Activated naive CD4-positive, alpha-beta T cell treated with Interleukin-2 at 50 U/mL for 16 hours (primary cell): ENCODE measurements at regions not wholly inside any gene's neighbourhood (a gene's known extent, or its start where the extent isn't known, plus 50 kb on each side); places are given as distances from the start of the nearest gene placed in this dataset.

Source experiments
- DNase-seq: peaks from one replicate; pipeline ENCODE4 v3.0.0-alpha.2; 2020

GRCh38 chr9:80586786-80587330, 1015.1 kb downstream of the TLE4 start:
- DNase-seq, result no peak

GRCh38 chr9:80571953-80572352, 1000.2 kb downstream of the TLE4 start:
- no peak for DNase-seq

- DNase-seq, result no peak
These were observed 997.5 kb downstream of the TLE4 start for GRCh38 chr9:80569236-80569635.

- no peak for DNase-seq
These were observed 989.8 kb downstream of the TLE4 start for GRCh38 chr9:80561526-80561925.

- DNase-seq, result no peak
These were observed 989.2 kb downstream of the TLE4 start for GRCh38 chr9:80560976-80561375.

GRCh38 chr9:80557256-80557655, 985.5 kb downstream of the TLE4 start:
- DNase-seq, result no peak

GRCh38 chr9:80556631-80557030, 984.9 kb downstream of the TLE4 start:
- DNase-seq, result no peak

- DNase-seq, result no peak
These were observed 984.1 kb downstream of the TLE4 start for GRCh38 chr9:80555782-80556325.

GRCh38 chr9:80554856-80555255, 983.1 kb downstream of the TLE4 start:
- DNase-seq, result no peak

- DNase-seq, result no peak
These were observed 982.5 kb downstream of the TLE4 start for GRCh38 chr9:80554301-80554700.

- DNase-seq, result no peak
These were observed 981.2 kb downstream of the TLE4 start for GRCh38 chr9:80552931-80553330.

- no peak for DNase-seq
These were observed 978.4 kb downstream of the TLE4 start for GRCh38 chr9:80550181-80550580.

GRCh38 chr9:80547613-80548012, 975.8 kb downstream of the TLE4 start:
- no peak for DNase-seq

- no peak for DNase-seq
These were observed 968.6 kb downstream of the TLE4 start for GRCh38 chr9:80540387-80540786.

- DNase-seq, result no peak
These were observed 967.2 kb downstream of the TLE4 start for GRCh38 chr9:80538976-80539375.

GRCh38 chr9:80522465-80522864, 950.7 kb downstream of the TLE4 start:
- DNase-seq, result no peak

GRCh38 chr9:80521151-80521550, 949.4 kb downstream of the TLE4 start:
- DNase-seq, result no peak

- no peak for DNase-seq
These were observed 948.5 kb downstream of the TLE4 start for GRCh38 chr9:80520231-80520630.

- DNase-seq, result no peak
These were observed 946.7 kb downstream of the TLE4 start for GRCh38 chr9:80518441-80518840.

GRCh38 chr9:80516679-80517078, 944.9 kb downstream of the TLE4 start:
- DNase-seq, result no peak

GRCh38 chr9:80509358-80509757, 937.6 kb downstream of the TLE4 start:
- DNase-seq, result no peak

- no peak for DNase-seq
These were observed 935.8 kb downstream of the TLE4 start for GRCh38 chr9:80507611-80508010.

GRCh38 chr9:80504601-80505230, 933.0 kb downstream of the TLE4 start:
- DNase-seq, result no peak

- DNase-seq, result no peak
These were observed 932.0 kb downstream of the TLE4 start for GRCh38 chr9:80503671-80504281.

GRCh38 chr9:80502306-80502705, 930.5 kb downstream of the TLE4 start:
- DNase-seq, result no peak
